ENCODE measurements at regions not wholly inside any gene's neighbourhood (a gene's known extent, or its start where the extent isn't known, plus 50 kb on each side); places are given as distances from the start of the nearest gene placed in this dataset.

DNA sequence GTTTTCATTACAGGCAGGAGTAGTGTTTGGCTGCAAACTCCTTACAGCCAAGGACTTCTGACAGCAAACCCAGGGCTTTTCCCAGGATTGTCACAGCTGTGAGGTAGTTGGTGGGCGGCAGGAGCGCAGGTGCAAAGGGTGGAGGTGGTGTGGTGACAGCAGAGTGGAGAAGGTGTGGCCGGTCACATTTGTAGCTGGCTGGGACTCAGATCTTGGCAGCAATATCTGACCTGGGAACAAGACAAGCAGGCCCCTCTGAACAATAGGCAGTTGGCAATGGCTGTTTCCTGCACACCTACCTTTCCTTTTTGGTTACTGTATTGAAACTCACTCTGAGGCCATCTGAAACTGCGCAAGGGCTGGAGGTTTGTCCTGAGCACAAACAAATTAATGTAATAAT, 327.3 kb downstream of the COG6 start:
- no peak overlapping the region for H3K4me3 ChIP-seq (ENCODE audit: low read depth, low read length)
- no peak for DNase-seq (ENCODE audit: low read depth)
- TF ChIP-seq, protein P1, sequence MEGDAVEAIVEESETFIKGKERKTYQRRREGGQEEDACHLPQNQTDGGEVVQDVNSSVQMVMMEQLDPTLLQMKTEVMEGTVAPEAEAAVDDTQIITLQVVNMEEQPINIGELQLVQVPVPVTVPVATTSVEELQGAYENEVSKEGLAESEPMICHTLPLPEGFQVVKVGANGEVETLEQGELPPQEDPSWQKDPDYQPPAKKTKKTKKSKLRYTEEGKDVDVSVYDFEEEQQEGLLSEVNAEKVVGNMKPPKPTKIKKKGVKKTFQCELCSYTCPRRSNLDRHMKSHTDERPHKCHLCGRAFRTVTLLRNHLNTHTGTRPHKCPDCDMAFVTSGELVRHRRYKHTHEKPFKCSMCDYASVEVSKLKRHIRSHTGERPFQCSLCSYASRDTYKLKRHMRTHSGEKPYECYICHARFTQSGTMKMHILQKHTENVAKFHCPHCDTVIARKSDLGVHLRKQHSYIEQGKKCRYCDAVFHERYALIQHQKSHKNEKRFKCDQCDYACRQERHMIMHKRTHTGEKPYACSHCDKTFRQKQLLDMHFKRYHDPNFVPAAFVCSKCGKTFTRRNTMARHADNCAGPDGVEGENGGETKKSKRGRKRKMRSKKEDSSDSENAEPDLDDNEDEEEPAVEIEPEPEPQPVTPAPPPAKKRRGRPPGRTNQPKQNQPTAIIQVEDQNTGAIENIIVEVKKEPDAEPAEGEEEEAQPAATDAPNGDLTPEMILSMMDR (IDR thresholded peaks at IDR 0.05; ENCODE audit: insufficient read depth, low read length, poor library complexity, severe bottlenecking), result no peak

DNA sequence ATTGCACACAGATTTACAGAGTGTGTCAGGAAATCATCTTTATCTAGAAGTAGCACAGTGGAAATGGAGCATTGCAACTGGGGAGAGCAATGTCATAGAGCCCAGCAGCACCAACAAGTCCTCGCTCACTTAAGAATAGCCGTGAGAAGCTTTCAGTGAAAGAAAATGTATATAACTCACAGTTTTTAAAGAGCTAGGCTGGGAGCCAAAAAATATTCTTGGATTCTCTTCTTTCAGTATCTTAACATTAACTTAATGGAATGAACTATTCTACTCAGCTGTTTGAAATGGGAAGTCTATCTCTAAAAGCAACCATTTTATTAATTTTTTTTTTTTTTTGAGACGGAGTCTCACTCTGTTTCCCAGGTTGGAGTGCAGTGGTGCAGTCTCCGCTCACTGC, 329.6 kb downstream of the COG6 start:
- DNase-seq (ENCODE audit: low read depth), result no peak
- H3K36me3 ChIP-seq (ENCODE audit: control insufficient read depth, insufficient read depth, low read length), result no peaks in the 10 kb centered on the region
- H3K27me3 ChIP-seq (ENCODE audit: control insufficient read depth, insufficient read depth, low read length), result no peaks in the 10 kb centered on the region
- no peak overlapping the region for H3K4me3 ChIP-seq (ENCODE audit: low read depth, low read length)
- TF ChIP-seq, protein P1 (IDR thresholded peaks at IDR 0.05; ENCODE audit: insufficient read depth, low read length, poor library complexity, severe bottlenecking), result no peak

More for the DNA sequence above, 327.3 kb downstream of the COG6 start:
- no peaks in the 10 kb centered on the region for H3K27me3 ChIP-seq (ENCODE audit: control insufficient read depth, insufficient read depth, low read length)
- no peaks in the 10 kb centered on the region for H3K36me3 ChIP-seq (ENCODE audit: control insufficient read depth, insufficient read depth, low read length)

GRCh38 chr13:39988351-39988750, 332.9 kb downstream of the COG6 start:
- H3K4me3 ChIP-seq (ENCODE audit: low read depth, low read length), result no peak overlapping the region
- TF ChIP-seq, protein P1 (IDR thresholded peaks at IDR 0.05; ENCODE audit: insufficient read depth, low read length, poor library complexity, severe bottlenecking), result no peak
- no peaks in the 10 kb centered on the region for H3K36me3 ChIP-seq (ENCODE audit: control insufficient read depth, insufficient read depth, low read length)
- H3K27me3 ChIP-seq (ENCODE audit: control insufficient read depth, insufficient read depth, low read length), result no peaks in the 10 kb centered on the region
- DNase-seq (ENCODE audit: low read depth), result no peak

DNA sequence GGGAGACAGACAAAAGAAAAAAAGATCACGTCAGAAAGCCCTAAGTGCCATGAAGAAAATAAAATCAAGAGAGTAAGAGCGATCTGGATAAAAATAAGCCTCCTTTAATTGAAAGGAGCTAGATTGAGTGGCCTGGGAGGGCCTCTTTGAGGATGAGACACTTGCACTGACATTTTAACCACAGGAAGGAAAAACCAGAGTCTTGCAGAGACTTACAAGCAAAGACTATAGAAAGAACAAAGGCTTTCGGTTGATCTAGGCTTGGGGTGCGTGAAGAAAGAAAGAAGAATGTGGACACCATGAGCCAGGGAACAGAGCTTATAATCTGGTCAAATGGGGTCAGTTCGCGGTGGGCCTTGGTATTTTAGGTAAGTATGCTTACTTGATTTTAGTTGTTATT, 342.7 kb downstream of the COG6 start:
- TF ChIP-seq, protein P1 (IDR thresholded peaks at IDR 0.05; ENCODE audit: insufficient read depth, low read length, poor library complexity, severe bottlenecking), result no peak
- Histone ChIP-seq H3K27me3 (ENCODE audit: control insufficient read depth, insufficient read depth, low read length) (no peaks in the 10 kb centered on the region), H3K4me3 (ENCODE audit: low read depth, low read length) (no peak overlapping the region), H3K36me3 (ENCODE audit: control insufficient read depth, insufficient read depth, low read length) (no peaks in the 10 kb centered on the region)
- DNase-seq (ENCODE audit: low read depth), result no peak

GRCh38 chr13:40002016-40002415, 346.6 kb downstream of the COG6 start:
- H3K4me3 ChIP-seq (ENCODE audit: low read depth, low read length), result no peak overlapping the region
- TF ChIP-seq, protein P1 (IDR thresholded peaks at IDR 0.05; ENCODE audit: insufficient read depth, low read length, poor library complexity, severe bottlenecking), result no peak
- H3K27me3 ChIP-seq (ENCODE audit: control insufficient read depth, insufficient read depth, low read length), result no peaks in the 10 kb centered on the region
- H3K36me3 ChIP-seq (ENCODE audit: control insufficient read depth, insufficient read depth, low read length), result no peaks in the 10 kb centered on the region
- DNase-seq (ENCODE audit: low read depth), result no peak

DNA sequence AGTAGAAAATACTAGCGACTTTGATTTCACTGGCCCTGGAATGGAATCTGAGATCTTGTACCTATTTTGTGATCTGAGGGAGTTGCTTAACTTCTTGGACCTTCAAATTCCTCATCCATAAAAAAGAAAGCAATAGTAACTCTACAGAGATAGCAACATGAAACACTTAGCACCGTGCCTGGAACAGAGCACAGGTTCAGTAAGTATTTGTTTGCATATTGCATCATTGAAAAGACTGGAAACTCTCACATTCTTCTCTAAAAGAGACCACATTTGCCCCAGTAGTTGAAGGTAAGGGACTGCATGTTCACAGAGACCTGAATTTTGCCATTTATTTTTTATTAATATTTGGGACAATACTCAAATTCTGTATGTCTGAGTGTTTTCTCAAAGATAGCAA, 358.1 kb downstream of the COG6 start:
- no peaks in the 10 kb centered on the region for H3K27me3 ChIP-seq (ENCODE audit: control insufficient read depth, insufficient read depth, low read length)
- no peaks in the 10 kb centered on the region for H3K36me3 ChIP-seq (ENCODE audit: control insufficient read depth, insufficient read depth, low read length)
- no peak overlapping the region for H3K4me3 ChIP-seq (ENCODE audit: low read depth, low read length)
- DNase-seq (ENCODE audit: low read depth), result no peak
- TF ChIP-seq, protein P1 (IDR thresholded peaks at IDR 0.05; ENCODE audit: insufficient read depth, low read length, poor library complexity, severe bottlenecking), result no peak

Data from kidney epithelial cell (primary cell).